GM11168 (cell line): ENCODE measurements at regions not wholly inside any gene's neighbourhood (a gene's known extent, or its start where the extent isn't known, plus 50 kb on each side); places are given as distances from the start of the nearest gene placed in this dataset.

Experiments
- in situ Hi-C: fragments of 300-500 bp; cut with MboI; formaldehyde crosslinking; loops from one replicate; pipeline ENCODE4 v1.12.0; 2022; ENCODE audit warnings: low sequenced_read_pairs; ENCODE audit not compliant: unreplicated experiment

GRCh38 chr21:15493646-15494045 is 236.1 kb upstream of the USP25 start:
- in situ Hi-C loops: loop anchor here (25.0 kb wide), 3 partner anchors 431 to 1081 kb away; partner anchors contain the start of gene NRIP1

GRCh38 chr21:15494481-15494880 is 235.3 kb upstream of the USP25 start:
- in situ Hi-C loops: loop anchor here (25.0 kb wide), 3 partner anchors 432 to 1082 kb away; partner anchors contain the start of gene NRIP1

GRCh38 chr21:15495965-15496364 is 233.8 kb upstream of the USP25 start:
- in situ Hi-C loops: loop anchor here (25.0 kb wide), 3 partner anchors 434 to 1084 kb away; partner anchors contain the start of gene NRIP1

GRCh38 chr21:15496911-15497310 is 232.9 kb upstream of the USP25 start:
- in situ Hi-C loops: loop anchor here (25.0 kb wide), 3 partner anchors 435 to 1085 kb away; partner anchors contain the start of gene NRIP1

GRCh38 chr21:15498455-15498854 is 231.3 kb upstream of the USP25 start:
- in situ Hi-C loops: loop anchor here (25.0 kb wide), 3 partner anchors 436 to 1086 kb away; partner anchors contain the start of gene NRIP1

- in situ Hi-C loops: no loop called here
Observed at GRCh38 chr21:15506086-15506485, 223.7 kb upstream of the USP25 start.

- in situ Hi-C loops: no loop called here
Observed at GRCh38 chr21:15508554-15508953, 221.2 kb upstream of the USP25 start.

GRCh38 chr21:15514073-15514946 is 215.5 kb upstream of the USP25 start:
- in situ Hi-C loops: no loop called here

GRCh38 chr21:15515908-15516307 is 213.9 kb upstream of the USP25 start:
- in situ Hi-C loops: no loop called here

- in situ Hi-C loops: no loop called here
Observed at GRCh38 chr21:15517394-15517793, 212.4 kb upstream of the USP25 start.

GRCh38 chr21:15520811-15521643 is 208.8 kb upstream of the USP25 start:
- in situ Hi-C loops: no loop called here

- in situ Hi-C loops: no loop called here
Observed at GRCh38 chr21:15521644-15522001, 208.2 kb upstream of the USP25 start.

- in situ Hi-C loops: no loop called here
Observed at GRCh38 chr21:15522148-15522547, 207.6 kb upstream of the USP25 start.

- in situ Hi-C loops: no loop called here
Observed at GRCh38 chr21:15524855-15525254, 204.9 kb upstream of the USP25 start.

GRCh38 chr21:15526798-15527197 is 203.0 kb upstream of the USP25 start:
- in situ Hi-C loops: no loop called here

- in situ Hi-C loops: no loop called here
Observed at GRCh38 chr21:15528346-15528745, 201.4 kb upstream of the USP25 start.

GRCh38 chr21:15531986-15532385 is 197.8 kb upstream of the USP25 start:
- in situ Hi-C loops: no loop called here

- in situ Hi-C loops: no loop called here
Observed at GRCh38 chr21:15533618-15534017, 196.2 kb upstream of the USP25 start.

GRCh38 chr21:15534450-15534886 is 195.3 kb upstream of the USP25 start:
- in situ Hi-C loops: no loop called here

GRCh38 chr21:15539376-15539775 is 190.4 kb upstream of the USP25 start:
- in situ Hi-C loops: no loop called here

GRCh38 chr21:15543473-15543872 is 186.3 kb upstream of the USP25 start:
- in situ Hi-C loops: no loop called here
